Loucy (cell line): ENCODE measurements at regions not wholly inside any gene's neighbourhood (a gene's known extent, or its start where the extent isn't known, plus 50 kb on each side); places are given as distances from the start of the nearest gene placed in this dataset.

Experiments
- H2AFZ ChIP-seq: fragments of 200-600 bp; sonication (generic); 2 replicates; pipeline ENCODE4 v1.6.0; 2016; ENCODE audit warnings: antibody characterized with exemption, mild to moderate bottlenecking, low read length, moderate library complexity
- H3F3A ChIP-seq: fragments of 200-600 bp; 2 replicates; pipeline ENCODE4 v1.6.0; 2016; ENCODE audit warnings: antibody characterized with exemption, low read depth, mild to moderate bottlenecking
- H3K27me3 ChIP-seq: fragments of 200-600 bp; sonication (generic); 2 replicates; pipeline ENCODE4 v1.6.1; 2014; ENCODE audit warnings: low read length, mild to moderate bottlenecking; ENCODE audit not compliant: insufficient read depth, poor library complexity, severe bottlenecking
- H3K36me3 ChIP-seq: fragments of 200-600 bp; sonication (generic); 2 replicates; pipeline ENCODE4 v1.6.1; 2016; ENCODE audit warnings: low read length; ENCODE audit not compliant: insufficient read depth
- H3K4me1 ChIP-seq: fragments of 200-600 bp; sonication (generic); 2 replicates; pipeline ENCODE4 v1.5.1; 2014; ENCODE audit warnings: low read length, mild to moderate bottlenecking; ENCODE audit not compliant: insufficient read depth, poor library complexity, severe bottlenecking
- H3K4me2 ChIP-seq: fragments of 200-600 bp; sonication (generic); 2 replicates; pipeline ENCODE4 v1.6.0; 2014; ENCODE audit warnings: antibody characterized with exemption, low read length, low read depth, mild to moderate bottlenecking; ENCODE audit not compliant: poor library complexity, severe bottlenecking
- H3K4me3 ChIP-seq: fragments of 200-600 bp; sonication (generic); 2 replicates; pipeline ENCODE4 v1.5.1; 2014; ENCODE audit warnings: low read length, mild to moderate bottlenecking, mixed read lengths; ENCODE audit not compliant: poor library complexity, severe bottlenecking
- H3K79me2 ChIP-seq: fragments of 200-600 bp; sonication (generic); 2 replicates; pipeline ENCODE4 v1.6.1; 2014; ENCODE audit warnings: low read length; ENCODE audit not compliant: insufficient read depth
- H3K9ac ChIP-seq: fragments of 200-600 bp; sonication (generic); 2 replicates; pipeline ENCODE4 v1.6.0; 2014; ENCODE audit warnings: mild to moderate bottlenecking, low read depth, low read length, moderate library complexity; ENCODE audit not compliant: poor library complexity, severe bottlenecking
- H3K9me2 ChIP-seq: fragments of 200-600 bp; sonication (generic); replicated peaks from 2 replicates; pipeline ENCODE4 v1.6.1; 2016; ENCODE audit warnings: low read depth, low read length, mixed read lengths
- H3K9me3 ChIP-seq: fragments of 200-600 bp; sonication (generic); 2 replicates; pipeline ENCODE4 v1.6.1; 2014; ENCODE audit warnings: mild to moderate bottlenecking, antibody characterized with exemption, low read length, low read depth; ENCODE audit not compliant: insufficient read depth
- H4K20me1 ChIP-seq: fragments of 200-600 bp; sonication (generic); 2 replicates; pipeline ENCODE4 v1.6.0; 2014; ENCODE audit warnings: antibody characterized with exemption, low read length, mild to moderate bottlenecking; ENCODE audit not compliant: insufficient read depth, poor library complexity, severe bottlenecking
- EZH2phosphoT487 ChIP-seq: fragments of 200-600 bp; IDR thresholded peaks from 2 replicates; pipeline ENCODE4 v1.6.1; 2018; ENCODE audit warnings: antibody characterized with exemption, mild to moderate bottlenecking, moderate library complexity, borderline replicate concordance
- TF ChIP-seq, protein P1 (sequence below): fragments of 200-600 bp; sonication (generic); conservative IDR thresholded peaks from 2 replicates; pipeline ENCODE4 v1.5.1; 2014; ENCODE audit warnings: mild to moderate bottlenecking, antibody characterized with exemption, low read length

DNA sequence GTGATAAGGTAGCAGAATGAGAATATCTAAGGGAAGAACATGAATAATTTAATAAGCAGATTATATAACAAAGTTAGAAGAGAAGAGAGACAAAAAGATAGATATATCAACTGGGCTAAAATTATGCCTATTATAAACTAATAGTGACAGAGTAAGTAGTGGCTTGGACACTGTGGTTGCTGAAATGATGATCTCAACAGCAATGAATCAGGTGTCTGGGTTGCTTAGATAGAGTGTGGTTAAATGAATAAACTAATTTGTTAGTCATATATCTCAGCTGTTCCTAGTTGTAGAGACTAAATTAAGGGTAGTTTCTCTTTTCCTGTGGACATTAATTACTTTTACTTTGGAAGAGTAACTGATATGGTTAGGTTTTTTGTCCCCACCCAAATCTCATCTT, 1485.4 kb upstream of the CELF4 start:
- no peaks in the 10 kb centered on the region for H3K9me3 ChIP-seq
- H3K4me2 ChIP-seq = no peak overlapping the region
- H3K9me2 ChIP-seq = no peaks in the 10 kb centered on the region; the same call in 1 of the 2 replicates
- no peaks in the 10 kb centered on the region for H3F3A ChIP-seq
- H3K4me3 ChIP-seq = no peak overlapping the region
- H3K36me3 ChIP-seq = no peaks in the 10 kb centered on the region
- no peak overlapping the region for H3K9ac ChIP-seq
- H3K79me2 ChIP-seq = no peaks in the 10 kb centered on the region
- H2AFZ ChIP-seq = no peak overlapping the region
- no peaks in the 10 kb centered on the region for H3K4me1 ChIP-seq
- H4K20me1 ChIP-seq = no peaks in the 10 kb centered on the region
- H3K27me3 ChIP-seq = no peaks in the 10 kb centered on the region
- no peak for TF ChIP-seq EZH2phosphoT487
- TF ChIP-seq, protein P1, sequence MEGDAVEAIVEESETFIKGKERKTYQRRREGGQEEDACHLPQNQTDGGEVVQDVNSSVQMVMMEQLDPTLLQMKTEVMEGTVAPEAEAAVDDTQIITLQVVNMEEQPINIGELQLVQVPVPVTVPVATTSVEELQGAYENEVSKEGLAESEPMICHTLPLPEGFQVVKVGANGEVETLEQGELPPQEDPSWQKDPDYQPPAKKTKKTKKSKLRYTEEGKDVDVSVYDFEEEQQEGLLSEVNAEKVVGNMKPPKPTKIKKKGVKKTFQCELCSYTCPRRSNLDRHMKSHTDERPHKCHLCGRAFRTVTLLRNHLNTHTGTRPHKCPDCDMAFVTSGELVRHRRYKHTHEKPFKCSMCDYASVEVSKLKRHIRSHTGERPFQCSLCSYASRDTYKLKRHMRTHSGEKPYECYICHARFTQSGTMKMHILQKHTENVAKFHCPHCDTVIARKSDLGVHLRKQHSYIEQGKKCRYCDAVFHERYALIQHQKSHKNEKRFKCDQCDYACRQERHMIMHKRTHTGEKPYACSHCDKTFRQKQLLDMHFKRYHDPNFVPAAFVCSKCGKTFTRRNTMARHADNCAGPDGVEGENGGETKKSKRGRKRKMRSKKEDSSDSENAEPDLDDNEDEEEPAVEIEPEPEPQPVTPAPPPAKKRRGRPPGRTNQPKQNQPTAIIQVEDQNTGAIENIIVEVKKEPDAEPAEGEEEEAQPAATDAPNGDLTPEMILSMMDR = no peak

DNA sequence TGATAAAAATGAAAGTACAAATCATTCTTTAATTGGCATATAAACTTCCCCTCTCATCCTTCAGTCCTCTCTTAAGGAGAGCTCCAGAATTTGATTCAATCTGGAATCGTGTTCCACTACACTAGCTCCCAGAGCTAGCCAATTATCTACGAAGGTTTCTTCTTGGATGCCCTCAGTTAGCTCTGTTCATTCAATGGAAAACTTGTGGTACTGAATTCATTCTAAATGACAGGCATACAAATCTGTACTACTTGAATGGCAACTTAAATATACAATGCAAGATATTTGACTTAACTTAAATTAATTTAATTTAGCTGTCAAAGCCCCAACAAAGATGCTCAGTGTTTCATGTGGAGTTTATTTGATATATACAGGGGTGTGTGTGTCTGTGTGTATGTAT, 1474.2 kb upstream of the CELF4 start:
- Histone ChIP-seq H2AFZ (no peak overlapping the region), H3K9ac (no peak overlapping the region), H3F3A (no peaks in the 10 kb centered on the region), H3K4me2 (no peak overlapping the region), H3K9me3 (no peaks in the 10 kb centered on the region), H3K36me3 (no peaks in the 10 kb centered on the region), H4K20me1 (no peaks in the 10 kb centered on the region), H3K79me2 (no peaks in the 10 kb centered on the region), H3K4me3 (no peak overlapping the region), H3K9me2 (no peaks in the 10 kb centered on the region), H3K27me3 (no peaks in the 10 kb centered on the region), H3K4me1 (no peaks in the 10 kb centered on the region)
- TF ChIP-seq EZH2phosphoT487 = no peak
- TF ChIP-seq, protein P1 = no peak

DNA sequence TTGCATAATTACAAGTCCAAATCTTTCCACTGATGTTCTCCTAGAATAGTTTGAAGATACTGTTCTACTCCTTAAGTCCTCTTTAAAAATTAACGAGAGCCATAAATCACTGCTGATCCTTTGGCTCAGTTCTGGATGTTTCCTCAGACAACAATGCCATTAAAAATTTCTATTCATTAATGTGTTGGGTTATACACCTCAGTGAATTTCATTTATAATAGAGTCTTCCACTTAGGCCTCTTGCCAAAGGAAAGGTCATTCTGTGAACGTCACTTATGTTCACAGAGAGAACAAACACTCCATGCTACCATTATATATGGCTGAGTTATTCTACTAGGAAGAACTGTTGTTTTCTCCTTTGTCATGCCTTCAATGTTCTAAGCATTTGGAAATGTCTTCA, 1472.3 kb upstream of the CELF4 start:
- H4K20me1 ChIP-seq = no peaks in the 10 kb centered on the region
- H3K4me2 ChIP-seq = no peak overlapping the region
- no peaks in the 10 kb centered on the region for H3K9me3 ChIP-seq
- no peaks in the 10 kb centered on the region for H3F3A ChIP-seq
- TF ChIP-seq, protein P1 = no peak
- no peak for TF ChIP-seq EZH2phosphoT487
- no peaks in the 10 kb centered on the region for H3K79me2 ChIP-seq
- H3K36me3 ChIP-seq = no peaks in the 10 kb centered on the region
- H3K9me2 ChIP-seq = no peaks in the 10 kb centered on the region
- H2AFZ ChIP-seq = no peak overlapping the region
- H3K4me1 ChIP-seq = no peaks in the 10 kb centered on the region
- H3K4me3 ChIP-seq = no peak overlapping the region
- no peaks in the 10 kb centered on the region for H3K27me3 ChIP-seq
- H3K9ac ChIP-seq = no peak overlapping the region
